ENCODE measurements at regions not wholly inside any gene's neighbourhood (a gene's known extent, or its start where the extent isn't known, plus 50 kb on each side); places are given as distances from the start of the nearest gene placed in this dataset.

- TF ChIP-seq POLR2A (IDR thresholded peaks at IDR 0.05) (no peak), CTCF (IDR thresholded peaks at IDR 0.05) (no peak)
These were observed 144.7 kb upstream of the MPDZ start for GRCh38 chr9:13424204-13424603.

Data from Peyer's patch (tissue), 4 donors.